ENCODE measurements at regions not wholly inside any gene's neighbourhood (a gene's known extent, or its start where the extent isn't known, plus 50 kb on each side); places are given as distances from the start of the nearest gene placed in this dataset.
A peak's percentile ranks its signal among the peaks of the same experiment; 100 is the strongest.

DNA sequence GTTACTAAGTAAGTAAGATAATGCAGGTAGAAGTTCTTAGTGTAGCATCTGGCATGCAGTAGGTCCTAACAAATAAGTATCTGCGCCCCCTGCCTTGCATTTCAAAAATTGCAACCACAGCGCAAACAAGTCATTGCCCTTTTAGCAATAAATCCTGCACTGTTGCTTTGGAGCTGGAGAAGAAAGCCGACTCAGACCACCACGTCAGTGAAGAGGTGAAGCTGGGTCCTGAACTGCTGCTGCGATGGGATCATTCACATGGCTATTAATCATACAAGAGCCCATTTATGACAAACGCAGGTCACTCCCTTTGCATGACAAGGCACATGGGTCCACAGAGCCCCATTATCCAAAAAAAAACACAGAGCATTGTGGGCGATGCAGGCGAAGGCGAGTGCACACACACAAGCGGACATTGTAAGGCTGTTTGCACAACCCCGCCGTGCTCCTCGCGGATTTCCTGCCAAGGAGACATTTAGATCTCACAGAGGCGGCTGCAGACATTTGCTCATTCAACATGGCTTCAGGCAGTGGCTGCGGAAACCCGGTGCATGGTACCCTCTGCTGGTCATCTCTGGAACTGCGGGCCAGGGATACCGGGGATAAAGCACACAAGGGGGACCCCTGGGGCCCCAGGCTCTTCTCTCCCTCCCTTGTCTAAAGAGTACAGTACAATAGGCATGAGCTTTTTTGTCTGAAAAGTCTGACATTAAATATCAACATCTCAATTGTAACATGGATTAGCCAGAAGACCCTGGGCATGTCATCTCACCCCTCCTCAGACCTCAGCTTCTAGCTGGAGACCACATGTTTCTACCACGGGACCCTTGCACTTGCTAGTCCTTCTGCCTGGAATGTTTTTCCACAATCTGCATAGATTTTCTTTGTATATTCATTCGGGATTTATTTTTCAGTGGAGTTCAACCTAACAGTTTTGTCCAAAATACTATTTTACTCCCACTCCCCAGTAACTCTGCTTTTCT lies 56.7 kb downstream of the CYRIA start:
- peak overlapping the region; percentile 57 for H3K4me3 ChIP-seq (ENCODE audit: low read depth, low read length)
- TF ChIP-seq, protein P1, sequence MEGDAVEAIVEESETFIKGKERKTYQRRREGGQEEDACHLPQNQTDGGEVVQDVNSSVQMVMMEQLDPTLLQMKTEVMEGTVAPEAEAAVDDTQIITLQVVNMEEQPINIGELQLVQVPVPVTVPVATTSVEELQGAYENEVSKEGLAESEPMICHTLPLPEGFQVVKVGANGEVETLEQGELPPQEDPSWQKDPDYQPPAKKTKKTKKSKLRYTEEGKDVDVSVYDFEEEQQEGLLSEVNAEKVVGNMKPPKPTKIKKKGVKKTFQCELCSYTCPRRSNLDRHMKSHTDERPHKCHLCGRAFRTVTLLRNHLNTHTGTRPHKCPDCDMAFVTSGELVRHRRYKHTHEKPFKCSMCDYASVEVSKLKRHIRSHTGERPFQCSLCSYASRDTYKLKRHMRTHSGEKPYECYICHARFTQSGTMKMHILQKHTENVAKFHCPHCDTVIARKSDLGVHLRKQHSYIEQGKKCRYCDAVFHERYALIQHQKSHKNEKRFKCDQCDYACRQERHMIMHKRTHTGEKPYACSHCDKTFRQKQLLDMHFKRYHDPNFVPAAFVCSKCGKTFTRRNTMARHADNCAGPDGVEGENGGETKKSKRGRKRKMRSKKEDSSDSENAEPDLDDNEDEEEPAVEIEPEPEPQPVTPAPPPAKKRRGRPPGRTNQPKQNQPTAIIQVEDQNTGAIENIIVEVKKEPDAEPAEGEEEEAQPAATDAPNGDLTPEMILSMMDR (conservative IDR thresholded peaks at IDR 0.05; ENCODE audit: low read depth, low read length) = peak; percentile 98
- DNase-seq (ENCODE audit: low read depth) = peak; percentile 89

DNA sequence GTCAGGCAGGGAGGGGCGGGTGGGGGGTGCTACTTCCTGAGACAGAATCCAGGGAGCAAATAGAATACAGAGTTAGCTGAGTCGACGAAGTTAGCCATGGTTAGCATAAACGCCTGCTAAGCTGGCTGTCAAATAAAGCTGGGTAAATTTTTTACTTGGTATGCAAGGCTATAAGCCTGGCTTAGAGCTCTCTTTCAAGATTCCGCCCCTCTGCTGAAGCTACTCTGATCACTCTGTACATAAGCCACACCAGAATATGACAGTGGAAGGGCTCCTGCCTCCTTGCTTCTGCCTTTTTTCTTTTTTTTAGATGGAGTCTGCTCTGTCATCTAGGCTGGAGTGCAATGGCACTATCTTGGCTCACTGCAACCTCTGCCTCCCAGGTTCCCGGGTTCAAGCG lies 58.3 kb downstream of the CYRIA start:
- DNase-seq (ENCODE audit: low read depth) = no peak
- no peak overlapping the region for H3K4me3 ChIP-seq (ENCODE audit: low read depth, low read length)
- TF ChIP-seq, protein P1 (conservative IDR thresholded peaks at IDR 0.05; ENCODE audit: low read depth, low read length) = no peak

DNA sequence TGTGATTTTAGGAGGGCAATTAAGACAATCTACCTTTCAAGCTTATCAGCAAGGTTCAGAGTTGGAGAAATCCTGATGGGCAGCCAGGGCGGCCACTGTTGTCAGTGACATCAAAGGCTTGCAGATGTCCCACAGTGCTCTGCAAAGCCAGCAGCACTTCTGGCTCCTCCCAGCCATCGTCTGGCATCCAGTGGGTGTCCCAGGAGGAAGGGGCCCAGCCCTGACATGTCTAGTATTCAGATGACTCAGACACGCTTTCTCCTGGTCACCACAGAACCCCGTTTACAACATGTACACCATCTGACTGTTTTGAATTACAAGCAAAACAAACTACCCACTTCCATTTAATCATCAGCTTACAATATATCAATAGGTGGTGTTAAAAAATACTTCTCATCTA lies 61.4 kb downstream of the CYRIA start:
- peak; percentile 45 for DNase-seq (ENCODE audit: low read depth)
- TF ChIP-seq, protein P1 (conservative IDR thresholded peaks at IDR 0.05; ENCODE audit: low read depth, low read length) = no peak
- H3K4me3 ChIP-seq (ENCODE audit: low read depth, low read length) = no peak overlapping the region

DNA sequence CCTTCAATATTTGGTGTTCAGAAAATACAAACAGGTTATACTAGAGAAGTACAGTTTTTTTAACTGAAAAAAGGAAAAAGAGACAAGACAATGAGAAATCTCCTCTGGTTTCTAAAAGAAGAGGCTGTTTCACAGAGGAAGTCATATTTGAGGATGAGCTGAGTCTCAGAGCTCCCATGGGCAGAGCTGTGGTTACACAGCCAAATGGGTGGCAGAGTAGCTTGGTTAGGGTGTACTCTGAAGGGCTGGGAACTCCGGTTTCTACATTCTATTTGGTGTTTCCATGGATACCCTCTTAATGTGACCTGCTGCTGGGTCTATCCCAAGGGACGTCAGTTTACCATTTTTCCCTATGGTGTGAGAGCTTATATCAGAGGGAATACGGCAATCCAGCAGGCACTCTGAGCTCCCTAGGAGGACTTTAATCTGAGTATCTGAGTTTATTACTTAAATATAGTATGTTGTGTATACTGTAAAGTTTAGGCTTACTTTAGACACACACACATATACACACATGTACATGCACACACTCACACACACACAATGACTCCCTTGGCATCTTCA lies 74.2 kb downstream of the CYRIA start:
- no peak for DNase-seq (ENCODE audit: low read depth)
- TF ChIP-seq, protein P1 (conservative IDR thresholded peaks at IDR 0.05; ENCODE audit: low read depth, low read length) = no peak
- H3K4me3 ChIP-seq (ENCODE audit: low read depth, low read length) = no peak overlapping the region

DNA sequence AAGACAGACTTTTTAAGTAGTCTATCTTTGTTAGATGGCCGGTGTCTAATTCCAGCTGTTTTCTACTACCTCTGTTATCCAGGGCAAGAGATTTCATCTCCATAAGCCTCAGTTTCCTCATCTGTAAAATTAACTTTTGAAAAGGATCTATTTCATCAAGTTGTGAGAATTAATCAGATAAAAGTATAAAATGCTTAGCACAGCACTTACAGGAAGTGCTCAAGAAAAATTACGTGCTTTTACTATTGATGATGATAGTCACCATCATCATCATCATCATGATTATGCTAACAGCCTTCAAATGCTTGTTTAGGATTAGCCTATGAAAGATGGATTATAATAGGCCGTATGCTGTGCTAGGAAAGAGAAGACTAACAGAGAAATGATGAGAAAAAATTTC lies 76.2 kb downstream of the CYRIA start:
- no peak for DNase-seq (ENCODE audit: low read depth)
- TF ChIP-seq, protein P1 (conservative IDR thresholded peaks at IDR 0.05; ENCODE audit: low read depth, low read length) = no peak
- H3K4me3 ChIP-seq (ENCODE audit: low read depth, low read length) = no peak overlapping the region

DNA sequence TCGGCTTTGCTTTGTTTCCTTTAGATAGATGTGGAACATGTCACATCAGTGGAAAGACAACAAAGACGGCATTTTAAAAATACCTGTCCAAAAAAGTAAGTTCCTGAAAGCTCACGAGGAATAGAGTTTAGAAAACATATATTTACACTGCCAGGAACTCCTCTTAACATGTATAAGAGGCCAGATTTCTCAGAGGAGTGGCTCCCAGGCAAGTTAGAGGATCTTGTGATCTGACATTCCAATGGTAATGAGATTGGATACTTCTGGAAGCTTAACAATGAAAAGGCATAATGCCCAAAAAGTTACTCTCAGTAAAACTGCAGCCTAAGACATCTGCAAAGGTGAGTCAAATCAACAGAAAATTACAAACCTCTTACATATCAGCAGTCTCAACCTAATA lies 77.1 kb downstream of the CYRIA start:
- TF ChIP-seq, protein P1 (conservative IDR thresholded peaks at IDR 0.05; ENCODE audit: low read depth, low read length) = no peak
- DNase-seq (ENCODE audit: low read depth) = peak; percentile 22
- no peak overlapping the region for H3K4me3 ChIP-seq (ENCODE audit: low read depth, low read length)

Data from choroid plexus epithelial cell (primary cell).